ENCODE measurements at regions not wholly inside any gene's neighbourhood (a gene's known extent, or its start where the extent isn't known, plus 50 kb on each side); places are given as distances from the start of the nearest gene placed in this dataset.

DNA sequence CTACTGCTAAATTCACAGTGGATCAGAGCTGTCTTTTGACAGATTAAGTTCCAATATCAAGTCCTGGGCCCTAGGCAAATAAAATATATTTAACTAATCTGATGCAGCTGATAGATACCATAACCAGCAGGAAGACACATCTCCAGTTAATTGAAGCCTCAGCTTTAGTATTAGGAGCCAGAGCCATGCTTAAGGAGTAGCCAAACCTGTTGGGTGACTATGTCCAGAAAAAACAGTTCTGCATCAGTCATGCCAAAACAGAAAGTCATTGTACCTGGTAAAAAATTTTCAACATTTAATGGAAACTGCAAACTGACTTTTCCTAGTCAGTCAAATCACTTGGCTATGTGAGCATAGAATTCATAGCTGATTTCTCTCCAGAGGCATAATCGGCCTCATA lies 200.5 kb upstream of the RUNX1 start:
- TF ChIP-seq TCF7L2 (IDR thresholded peaks at IDR 0.05; ENCODE audit: borderline replicate concordance, low read depth, low read length), result no peak
- no peak for TF ChIP-seq ZEB2 (tag by site-specific recombination; IDR thresholded peaks at IDR 0.05)
- TF ChIP-seq ZNF510 (tag by site-specific recombination; IDR thresholded peaks at IDR 0.05; ENCODE audit: insufficient replicate concordance), result no peak
- no peak for TF ChIP-seq ZNF548 (tag by site-specific recombination; IDR thresholded peaks at IDR 0.05)
- no peak for TF ChIP-seq ZNF639 (tag by site-specific recombination; IDR thresholded peaks at IDR 0.05)

Data from HEK293 (cell line).